ENCODE measurements at regions not wholly inside any gene's neighbourhood (a gene's known extent, or its start where the extent isn't known, plus 50 kb on each side); places are given as distances from the start of the nearest gene placed in this dataset.
"Not testable (repeated sequence)": the region's sequence is repeated elsewhere in the genome, so short reads cannot be mapped to it uniquely, and the experiment has no call there.

DNA sequence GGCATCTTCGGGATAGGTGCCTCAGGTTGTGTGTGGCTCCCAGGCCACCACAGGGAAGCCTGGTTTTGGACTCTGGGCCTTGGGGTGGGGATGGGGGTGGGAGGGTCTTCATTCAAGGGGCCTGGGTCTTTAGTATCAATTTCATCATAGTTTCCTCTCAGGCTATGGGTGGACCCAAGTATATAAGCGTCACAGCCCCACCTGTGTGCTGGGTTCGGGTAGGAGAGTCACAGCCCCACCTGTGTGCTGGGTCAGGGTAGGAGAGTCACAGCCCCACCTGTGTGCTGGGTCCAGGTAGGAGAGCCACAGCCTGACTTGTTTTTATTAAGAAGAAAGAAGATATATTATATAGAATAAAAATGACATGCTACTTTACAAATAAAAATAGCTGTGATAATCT, 422.1 kb downstream of the BRD1 start:
- no peak for DNase-seq

DNA sequence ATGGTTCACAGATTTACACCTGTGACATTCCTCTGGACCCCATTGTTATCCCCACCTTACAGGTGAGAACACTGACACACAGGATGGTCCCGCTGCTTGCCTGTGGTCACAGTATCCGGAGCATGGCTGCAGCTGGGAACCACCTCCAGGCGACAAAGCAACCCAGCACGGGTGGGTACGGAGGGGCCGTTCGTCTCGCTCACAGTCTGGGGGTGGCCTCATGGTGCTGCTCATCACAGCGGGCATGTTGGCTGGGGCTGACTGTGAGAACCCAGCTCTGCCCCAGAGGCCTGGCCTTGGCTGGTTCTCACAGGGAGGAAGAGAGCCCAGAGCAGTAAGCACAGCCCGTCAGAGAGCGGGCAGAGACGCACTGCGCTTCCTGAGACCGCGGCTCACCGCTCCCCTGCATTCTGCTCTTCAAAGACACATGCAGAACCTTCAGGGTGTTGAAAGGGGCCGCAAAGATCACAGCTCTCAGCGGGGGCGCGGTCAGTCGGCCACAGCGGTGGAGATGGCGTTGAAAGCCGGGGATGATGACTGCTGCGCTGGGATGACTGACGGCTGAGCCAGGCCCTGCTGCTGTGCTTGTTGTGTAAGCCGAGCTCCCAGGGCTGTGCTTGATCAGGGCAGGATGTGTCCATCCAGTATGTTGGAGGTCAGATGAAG, 423.0 kb downstream of the BRD1 start:
- DNase-seq, result no peak

DNA sequence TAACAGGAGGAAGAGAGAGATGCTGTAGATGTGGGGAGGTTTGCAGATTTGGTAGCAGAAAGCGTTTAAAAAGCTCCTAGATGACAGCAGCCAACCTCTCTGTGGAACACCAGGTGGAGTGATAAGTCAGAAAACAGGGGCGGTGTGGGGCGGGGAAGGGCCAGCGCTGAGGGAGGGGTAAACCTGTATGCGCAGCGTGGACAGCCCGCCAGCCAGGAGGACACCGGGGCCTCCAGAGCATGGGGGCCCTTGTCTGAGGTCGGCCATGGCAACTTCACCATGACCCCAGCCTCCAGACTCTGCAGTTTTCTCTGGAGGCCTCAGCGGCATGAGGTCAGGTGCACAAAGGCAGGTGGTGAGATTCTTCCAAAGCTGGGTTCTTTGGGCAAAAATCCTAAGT, 423.7 kb downstream of the BRD1 start:
- no peak for DNase-seq

DNA sequence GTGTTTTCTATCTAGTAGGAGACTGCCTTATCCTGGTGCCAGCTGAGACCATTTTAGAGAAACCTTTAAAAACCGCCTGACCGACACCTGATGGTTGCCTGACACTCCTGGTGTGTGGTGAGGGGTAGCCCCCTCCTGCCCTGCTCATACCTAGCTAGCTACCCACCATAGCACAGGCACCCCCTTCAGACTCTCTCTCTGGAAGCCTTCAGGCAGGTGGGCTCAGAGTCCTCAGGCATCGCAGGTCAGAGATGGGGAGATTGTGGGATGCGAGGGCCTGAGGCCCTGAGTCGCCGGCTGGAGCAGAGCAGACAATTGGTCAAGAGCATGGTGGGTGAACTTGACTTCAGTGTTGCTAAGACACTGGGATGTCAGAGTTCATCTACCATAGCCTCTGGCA, 424.6 kb downstream of the BRD1 start:
- DNase-seq, result no peak

DNA sequence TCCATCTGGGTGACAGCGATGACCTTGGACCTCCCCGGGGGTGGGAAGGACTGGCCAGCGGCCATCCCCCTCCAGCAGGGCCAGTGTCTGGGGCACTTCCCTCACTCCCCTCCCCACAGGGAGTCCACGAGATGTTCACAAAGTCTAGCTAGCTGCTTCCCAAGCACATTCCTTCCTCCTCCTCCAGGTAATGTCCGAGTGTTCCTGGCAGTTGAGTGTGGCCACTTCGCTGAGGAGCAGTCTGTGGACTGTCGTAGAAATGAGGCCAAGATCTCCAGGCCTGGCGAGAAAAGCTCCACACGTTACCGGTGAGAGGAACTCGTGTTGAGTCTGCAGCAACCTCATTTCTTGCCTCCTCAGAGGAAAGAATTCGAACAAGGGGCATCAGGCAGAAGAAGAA, 425.5 kb downstream of the BRD1 start:
- DNase-seq, result no peak

DNA sequence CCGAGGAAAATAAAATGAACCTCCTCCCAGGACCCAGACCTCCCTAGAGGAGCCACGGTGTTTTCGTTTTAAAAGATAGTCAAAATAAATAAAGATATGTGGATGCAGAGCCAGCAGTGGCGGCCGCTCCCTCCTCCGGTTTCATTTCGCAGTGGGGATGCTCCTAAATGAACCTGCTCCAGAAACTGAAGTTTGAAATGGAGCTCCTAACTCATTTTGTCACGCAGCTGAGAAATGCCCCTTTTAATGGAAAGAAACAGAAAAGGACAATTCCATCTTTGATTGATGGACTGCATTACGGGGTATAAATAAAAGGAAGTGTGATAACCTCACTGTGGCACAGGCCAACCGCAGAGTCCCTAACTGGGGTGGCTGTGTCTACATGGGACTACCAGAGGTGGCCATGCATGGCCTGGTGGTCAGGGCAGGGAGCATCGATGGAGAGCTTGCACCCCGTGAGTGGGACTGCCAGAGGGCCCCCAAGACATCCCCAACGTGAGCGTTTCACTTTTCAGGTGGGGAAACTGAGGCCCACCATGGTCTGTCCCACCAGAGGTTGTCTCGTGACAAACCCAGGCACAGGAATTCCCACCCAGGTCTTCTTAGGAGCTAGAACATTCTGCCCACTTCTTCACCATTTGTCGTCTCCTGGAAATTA, 426.6 kb downstream of the BRD1 start:
- DNase-seq, result no peak

DNA sequence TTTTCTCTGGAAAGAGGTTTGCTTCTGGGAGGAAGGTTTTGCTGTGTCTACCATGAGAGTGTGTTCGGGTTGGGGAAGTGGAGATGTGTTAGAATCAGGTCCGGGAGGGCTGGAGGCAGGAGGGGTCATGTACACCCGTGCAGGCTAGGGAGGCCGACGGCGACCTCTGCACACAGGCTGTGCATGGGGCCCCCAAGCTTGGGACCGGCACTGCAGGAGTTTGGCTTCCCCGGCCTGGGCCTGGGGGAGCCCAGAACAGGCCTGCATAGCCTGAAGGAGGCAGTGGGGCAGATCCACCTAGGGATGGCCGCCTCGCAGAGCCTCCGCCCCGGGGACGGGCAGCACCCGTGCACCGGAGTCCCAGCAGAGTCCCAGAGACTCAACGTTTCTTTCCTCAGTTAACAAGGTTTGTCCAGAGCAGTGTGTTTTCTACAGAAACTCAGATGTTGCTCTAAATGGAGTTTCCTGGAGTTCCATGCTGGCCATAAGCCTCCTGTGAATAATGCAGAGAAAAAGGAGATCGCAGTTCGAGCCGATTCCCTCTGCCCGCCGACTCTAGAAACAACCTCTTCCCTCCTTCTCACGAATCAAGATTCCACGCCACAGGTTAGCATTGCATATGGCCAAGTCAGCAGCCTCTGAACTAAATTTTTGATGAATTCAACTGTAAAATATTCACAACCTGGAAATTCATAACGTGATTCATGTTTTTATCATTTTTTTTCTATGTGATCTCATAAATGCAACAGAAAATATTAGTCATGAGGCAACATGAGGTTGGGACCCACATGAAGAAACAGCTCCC, 427.3 kb downstream of the BRD1 start:
- DNase-seq, result no peak

DNA sequence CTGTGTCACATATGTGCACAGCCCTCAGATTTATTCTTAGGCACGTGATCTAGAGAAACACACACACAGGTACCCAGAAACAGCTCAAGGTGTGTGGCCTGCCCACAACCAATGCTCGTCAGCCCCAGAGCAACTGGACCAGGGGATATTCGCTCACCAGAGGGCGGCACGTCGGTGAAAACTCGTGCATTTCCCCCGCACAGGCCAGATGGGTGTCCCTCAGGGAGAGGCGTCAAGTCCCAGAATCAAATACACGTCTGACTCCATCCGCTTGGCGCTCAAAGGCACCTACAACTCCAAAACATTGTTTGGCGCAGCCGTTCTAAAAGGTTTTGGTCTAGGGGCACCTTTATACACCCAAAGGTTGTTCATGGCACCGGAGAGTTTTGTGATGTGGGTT, 429.0 kb downstream of the BRD1 start:
- DNase-seq, result no peak

DNA sequence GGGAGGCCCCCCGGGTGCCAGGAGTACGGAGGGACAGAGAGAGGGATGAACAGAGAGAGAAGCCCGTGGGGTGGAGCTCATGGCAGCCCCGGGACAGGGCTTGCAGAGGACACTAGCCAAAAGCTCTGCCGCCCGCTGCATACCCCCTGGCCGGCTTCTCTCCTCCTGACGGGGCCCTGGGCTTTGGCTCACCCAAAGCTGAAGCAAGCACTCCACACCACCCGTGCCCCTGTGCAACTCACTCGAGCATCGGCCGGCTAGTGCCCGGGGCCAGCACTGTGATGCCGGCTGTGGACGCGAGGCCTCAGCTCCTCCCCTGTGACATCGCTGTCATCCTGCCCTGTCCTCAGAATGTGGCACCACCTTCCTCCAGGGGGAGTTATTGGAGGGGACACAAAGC, 429.6 kb downstream of the BRD1 start:
- DNase-seq, result no peak

DNA sequence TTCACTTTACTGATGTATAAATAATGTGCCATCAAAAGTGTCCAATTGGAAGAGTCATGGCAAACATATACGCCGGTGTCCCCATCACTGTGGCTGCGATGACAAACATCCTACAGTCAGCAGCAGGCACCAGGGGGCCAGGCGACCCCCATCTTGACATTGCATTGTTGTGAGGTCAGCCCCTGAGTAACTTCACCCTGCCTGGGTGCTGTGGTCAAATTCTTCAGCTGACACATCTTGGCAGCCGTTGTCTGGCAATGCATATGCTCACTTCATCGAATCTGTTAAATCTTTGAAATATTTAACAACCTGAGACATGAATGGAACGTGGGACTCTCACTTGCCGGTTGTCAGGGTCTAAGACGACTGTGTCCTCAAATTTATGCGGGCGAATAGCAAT, 430.9 kb downstream of the BRD1 start:
- no peak for DNase-seq

DNA sequence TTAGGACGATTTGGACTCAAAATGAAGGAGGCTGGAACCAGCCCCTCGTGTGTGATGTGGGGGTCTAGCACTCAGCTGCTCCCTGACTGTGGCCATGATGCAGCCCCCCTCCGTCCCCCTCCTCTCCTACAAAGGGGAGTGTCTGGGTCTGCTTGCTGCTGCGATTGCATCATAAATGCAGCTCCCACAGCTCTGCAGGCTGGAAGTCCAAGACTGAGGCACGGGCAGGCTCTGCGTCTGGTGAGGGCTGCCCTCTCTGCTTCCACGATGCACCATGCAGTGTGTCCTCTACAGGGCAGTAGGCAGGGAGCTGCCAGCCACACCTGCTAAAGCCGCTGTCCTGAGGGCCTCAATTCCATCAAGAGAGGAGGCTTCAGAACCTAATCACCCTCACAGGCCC, 432.1 kb downstream of the BRD1 start:
- DNase-seq, result no peak

DNA sequence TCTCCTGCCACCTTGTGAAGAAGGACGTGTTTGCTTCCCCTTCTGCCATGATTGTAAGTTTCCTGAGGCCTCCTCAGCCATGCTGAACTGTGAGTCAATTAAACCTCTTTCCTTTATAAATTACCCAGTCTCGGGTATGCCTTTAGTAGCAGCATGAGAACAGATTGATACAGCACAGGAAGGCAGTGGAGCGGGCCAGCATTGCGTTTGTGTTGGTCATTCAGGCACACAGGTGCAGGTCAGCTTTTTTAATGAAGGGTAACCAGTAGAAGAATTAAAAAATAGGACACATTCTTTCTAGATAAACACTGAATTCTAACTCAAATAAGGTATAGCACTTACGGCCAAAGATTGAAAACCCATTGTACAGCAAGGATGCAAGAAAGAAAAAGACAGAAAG, 432.6 kb downstream of the BRD1 start:
- DNase-seq, result not testable (repeated sequence)

DNA sequence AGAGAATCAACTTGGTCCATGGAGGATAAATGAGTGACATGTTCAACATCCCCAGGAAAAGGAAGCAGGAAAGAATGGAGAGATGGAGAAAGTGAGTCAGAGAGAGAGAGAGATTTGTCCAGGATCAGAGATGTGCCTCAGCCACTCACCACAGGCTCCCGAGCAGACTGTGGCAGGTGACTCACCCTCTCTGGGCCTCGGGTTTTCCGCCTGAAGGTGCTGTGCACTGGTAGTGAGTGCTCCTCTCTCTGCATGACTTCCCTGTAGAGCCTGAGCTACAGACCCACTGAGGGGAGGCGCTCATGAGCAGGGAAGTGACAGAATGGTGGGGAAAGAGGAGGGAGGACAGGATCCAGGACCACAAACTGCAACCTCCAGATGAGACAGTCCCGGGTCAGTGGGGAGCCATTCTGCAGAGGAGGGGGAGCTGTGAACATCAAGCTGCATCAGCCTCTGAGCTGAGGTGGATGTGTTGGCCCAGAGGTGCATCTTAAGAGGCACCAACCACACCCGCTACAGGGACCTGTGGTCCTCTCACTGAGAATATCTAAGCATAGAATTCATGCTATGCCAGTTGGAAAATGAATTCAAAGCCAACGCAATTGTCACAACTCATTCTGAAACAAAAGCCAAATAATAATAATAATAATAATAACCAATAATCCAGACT, 433.4 kb downstream of the BRD1 start:
- DNase-seq, result no peak

DNA sequence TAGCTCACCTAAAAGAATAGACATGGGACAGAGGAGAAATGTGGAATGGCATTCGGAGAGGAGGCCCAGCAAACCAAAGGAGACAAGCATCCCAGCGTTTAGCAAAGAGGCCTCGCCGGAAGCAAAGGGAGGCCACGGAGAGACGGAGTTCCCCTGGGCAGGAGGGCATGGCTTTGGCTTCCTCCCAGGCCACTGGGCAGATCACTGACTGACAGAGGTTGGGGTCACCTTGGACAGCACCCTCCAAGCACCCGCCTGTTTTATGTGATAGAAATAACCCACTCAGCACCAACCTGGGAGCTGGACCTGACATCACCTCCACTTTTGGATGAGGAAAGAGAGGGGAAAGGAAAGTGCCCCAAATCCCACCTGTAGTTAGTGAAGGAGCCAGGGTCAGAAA, 434.1 kb downstream of the BRD1 start:
- no peak for DNase-seq

DNA sequence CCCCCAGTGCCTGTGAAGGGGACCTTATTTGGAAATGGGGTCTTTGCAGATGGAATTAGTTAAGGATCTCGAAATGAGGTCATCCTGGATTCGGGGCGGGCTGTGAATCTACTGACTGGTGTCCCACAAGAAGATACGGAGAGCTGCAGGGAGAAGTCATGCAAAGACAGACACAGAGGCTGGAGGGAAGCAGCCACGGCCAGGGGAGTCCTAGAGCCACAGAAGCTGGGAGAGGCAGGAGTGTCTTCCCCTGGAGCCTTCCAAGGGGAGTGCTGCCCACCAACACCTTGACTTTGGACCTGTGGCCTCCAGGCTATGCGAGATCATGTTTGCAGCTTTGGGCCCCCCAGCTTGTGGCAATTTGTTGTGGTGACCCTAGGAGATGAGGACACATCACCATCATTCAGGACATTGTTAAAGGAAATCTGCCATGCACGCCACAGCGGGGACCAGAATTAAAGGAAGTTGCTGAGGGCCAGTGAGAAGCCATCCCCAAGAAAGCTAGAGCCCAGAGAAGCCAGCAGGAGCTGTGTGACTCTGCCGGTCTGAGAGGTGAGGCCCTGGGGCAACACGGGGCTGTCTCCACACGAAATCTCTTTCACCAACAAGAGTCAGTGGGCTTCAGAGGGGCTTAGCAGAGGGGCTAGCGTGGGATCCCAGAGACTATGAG, 434.7 kb downstream of the BRD1 start:
- no peak for DNase-seq

DNA sequence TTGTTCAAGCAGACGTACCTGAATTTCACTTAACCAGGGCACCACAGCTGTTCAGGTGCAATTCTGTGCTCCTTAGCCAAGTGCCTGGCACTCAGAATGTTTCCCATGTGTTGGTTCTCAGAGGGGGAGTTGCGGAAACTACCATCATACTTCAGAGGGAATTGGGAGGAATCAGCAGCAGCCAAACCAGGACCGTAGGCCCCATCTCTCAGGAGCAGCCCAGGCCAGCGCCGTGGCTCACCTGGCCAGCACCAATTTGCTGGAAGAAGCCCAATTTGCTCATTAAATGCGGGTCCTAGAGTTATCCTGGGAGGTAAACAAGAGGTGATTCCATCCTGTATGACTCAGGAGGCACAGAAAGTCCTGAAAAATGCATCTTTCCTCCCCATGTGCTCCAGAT, 435.4 kb downstream of the BRD1 start:
- no peak for DNase-seq

DNA sequence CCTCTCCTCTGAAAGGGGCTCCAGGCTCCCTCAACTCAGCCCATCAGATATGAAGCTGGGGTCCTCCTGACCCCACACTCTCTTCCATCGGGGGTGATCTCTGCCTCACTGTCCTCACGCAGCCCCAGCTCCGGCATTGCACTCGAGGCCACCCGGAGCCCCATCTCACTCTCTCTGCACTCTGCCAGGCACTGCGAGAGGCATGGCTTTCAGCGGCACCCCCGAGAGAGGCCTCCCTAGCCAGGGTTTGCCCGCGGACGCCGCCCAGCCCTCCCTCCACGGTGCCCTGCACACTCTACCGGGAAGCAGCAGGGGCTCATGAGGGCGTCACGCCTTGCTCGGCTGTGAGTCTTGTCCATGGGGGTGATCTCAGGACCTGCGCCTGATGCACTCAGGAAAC, 436.2 kb downstream of the BRD1 start:
- no peak for DNase-seq

DNA sequence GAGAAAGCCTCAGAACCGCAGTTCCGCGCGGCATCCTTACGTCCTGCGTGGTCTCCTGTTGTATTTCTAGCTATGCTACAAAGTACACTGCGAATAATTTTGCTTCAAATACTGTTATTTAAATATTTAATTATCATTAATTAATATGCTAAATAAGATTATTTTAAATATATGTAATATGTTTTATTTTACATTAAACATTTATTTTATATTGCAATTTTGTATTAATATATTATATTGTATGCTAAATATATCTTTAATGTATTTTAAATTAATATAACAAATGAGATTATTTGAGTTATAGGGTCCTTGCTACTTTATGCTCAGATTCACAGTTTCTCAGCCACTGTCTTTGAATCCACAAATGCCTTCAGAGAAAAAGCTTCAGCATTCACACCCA, 436.7 kb downstream of the BRD1 start:
- DNase-seq, result no peak

DNA sequence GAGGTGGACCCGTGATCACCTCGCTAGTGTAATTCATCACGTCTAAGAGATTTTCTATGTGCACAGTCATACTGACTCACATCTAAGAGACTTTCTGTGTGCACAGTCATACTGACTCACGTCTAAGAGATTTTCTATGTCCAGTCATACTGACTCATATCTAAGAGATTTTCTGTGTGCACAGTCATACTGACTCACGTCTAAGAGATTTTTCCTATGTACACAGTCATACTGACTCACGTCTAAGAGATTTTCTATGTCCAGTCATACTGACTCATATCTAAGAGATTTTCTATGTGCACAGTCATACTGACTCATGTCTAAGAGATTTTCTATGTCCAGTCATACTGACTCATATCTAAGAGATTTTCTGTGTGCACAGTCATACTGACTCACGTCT, 443.8 kb downstream of the BRD1 start:
- DNase-seq, result not testable (repeated sequence)

DNA sequence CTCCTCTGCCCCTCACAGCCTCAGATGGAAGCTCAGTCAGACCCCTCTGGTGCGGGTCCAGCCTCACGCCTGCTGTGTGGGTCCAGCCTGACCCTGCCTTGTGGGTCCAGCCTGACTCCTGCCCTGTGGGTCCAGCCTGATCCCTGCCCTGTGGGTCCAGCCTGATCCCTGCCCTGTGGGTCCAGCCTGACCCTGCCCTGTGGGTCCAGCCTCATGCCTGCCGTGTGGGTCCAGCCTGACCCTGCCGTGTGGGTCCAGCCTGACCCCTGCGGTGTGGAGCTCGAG, 445.3 kb downstream of the BRD1 start:
- DNase-seq, result no peak

DNA sequence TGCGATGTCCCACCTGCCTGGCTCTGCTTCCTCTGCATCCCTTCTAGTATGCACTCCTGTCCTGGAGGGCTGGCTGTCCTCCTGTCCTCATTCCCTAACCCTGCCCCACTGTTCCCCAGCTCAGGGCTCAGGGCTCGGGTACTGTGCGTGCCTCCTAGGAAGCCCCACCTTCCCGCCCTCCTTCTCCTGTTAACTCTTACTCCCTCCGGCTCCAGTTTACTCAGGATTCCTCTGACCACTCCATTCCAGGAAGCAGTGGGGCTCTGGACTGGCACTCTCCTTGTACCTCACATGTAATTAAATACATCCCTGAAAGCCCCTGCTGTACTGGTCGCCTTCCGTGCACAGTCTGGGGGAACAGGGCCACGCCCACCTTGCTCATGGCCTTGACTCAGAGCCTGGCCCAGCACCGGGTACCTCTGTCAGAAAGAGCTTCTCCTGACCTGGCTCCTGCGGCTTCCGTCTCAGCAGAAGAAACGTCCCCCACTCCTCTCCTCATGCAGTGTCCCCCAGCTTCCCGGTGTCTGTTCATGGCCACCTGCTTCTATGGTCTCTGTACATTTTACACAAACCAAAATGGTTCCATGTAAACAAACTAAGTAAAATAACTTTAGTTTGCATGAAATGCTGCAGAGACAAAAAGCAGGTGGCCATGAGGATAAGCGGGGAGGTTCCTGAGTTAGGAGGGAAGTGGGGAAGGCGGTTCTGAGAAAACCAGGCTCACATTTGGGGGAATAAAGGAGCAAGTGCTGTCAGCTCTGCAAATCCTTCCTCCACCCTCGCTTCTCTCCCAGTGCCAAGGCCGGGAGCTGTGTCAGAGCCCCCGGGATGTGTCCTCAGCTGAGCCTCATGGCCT, 445.9 kb downstream of the BRD1 start:
- DNase-seq, result no peak

DNA sequence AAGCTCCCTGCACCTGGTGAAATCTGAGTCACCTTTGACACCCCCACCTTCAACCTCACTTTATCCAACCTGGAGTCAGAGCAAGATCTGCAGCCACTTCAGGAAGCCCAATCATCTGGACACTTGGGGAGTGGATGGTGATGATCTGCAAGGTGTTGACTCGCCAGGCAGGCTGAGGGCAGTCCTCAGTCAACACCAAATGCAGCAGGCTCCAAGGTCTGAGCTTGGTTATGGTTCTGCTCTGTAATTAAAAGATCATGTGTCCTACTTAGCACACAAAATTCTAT, 446.9 kb downstream of the BRD1 start:
- no peak for DNase-seq
